ENCODE measurements at regions not wholly inside any gene's neighbourhood (a gene's known extent, or its start where the extent isn't known, plus 50 kb on each side); places are given as distances from the start of the nearest gene placed in this dataset.
"Not testable (repeated sequence)": the region's sequence is repeated elsewhere in the genome, so short reads cannot be mapped to it uniquely, and the experiment has no call there.

DNA sequence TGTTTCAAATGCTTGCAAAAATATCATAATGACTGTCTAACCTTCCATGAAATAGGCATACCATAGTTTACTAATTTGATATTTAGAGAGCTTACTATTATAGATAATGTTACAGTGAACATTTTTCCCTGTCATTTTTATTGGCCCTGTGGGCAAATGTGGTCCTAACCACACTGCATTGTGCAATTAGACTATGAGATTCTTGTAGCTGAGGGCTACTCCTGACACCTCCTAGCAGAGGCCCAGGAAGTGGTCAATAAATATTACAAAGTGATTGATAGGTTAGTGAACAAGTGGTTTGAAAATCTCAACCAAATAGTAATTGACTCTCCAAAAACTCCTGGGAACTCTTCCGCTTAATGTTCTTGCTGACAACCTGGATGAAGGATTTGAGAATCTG, 160.5 kb upstream of the KCNG1 start:
- no peaks in the 10 kb centered on the region for H3K36me3 Mint-ChIP-seq
- H3K27ac Mint-ChIP-seq = no peak overlapping the region
- no peak for ATAC-seq
- H3K4me3 Mint-ChIP-seq = no peak overlapping the region
- no peaks in the 10 kb centered on the region for H3K9me3 Mint-ChIP-seq
- no peaks in the 10 kb centered on the region for H3K4me1 Mint-ChIP-seq
- H3K27me3 Mint-ChIP-seq = peaks cover 35% of the 10 kb centered on the region

- no peaks in the 10 kb centered on the region for H3K36me3 Mint-ChIP-seq
- peaks cover 26% of the 10 kb centered on the region for H3K27me3 Mint-ChIP-seq
Observed at GRCh38 chr20:51182571-51182970, 159.7 kb upstream of the KCNG1 start.

GRCh38 chr20:51178153-51178552, 155.2 kb upstream of the KCNG1 start:
- H3K27me3 Mint-ChIP-seq = peaks cover 29% of the 10 kb centered on the region
- H3K9me3 Mint-ChIP-seq = peaks cover under 1% of the 10 kb centered on the region
- no peaks in the 10 kb centered on the region for H3K36me3 Mint-ChIP-seq
- no peak overlapping the region for H3K27ac Mint-ChIP-seq
- H3K4me3 Mint-ChIP-seq = no peak overlapping the region
- H3K4me1 Mint-ChIP-seq = no peaks in the 10 kb centered on the region
- no peak for ATAC-seq

More at GRCh38 chr20:51182571-51182970, 159.7 kb upstream of the KCNG1 start:
- no peak for ATAC-seq
- Mint-ChIP-seq H3K4me1 (no peaks in the 10 kb centered on the region), H3K9me3 (no peaks in the 10 kb centered on the region), H3K4me3 (no peak overlapping the region), H3K27ac (no peak overlapping the region)

DNA sequence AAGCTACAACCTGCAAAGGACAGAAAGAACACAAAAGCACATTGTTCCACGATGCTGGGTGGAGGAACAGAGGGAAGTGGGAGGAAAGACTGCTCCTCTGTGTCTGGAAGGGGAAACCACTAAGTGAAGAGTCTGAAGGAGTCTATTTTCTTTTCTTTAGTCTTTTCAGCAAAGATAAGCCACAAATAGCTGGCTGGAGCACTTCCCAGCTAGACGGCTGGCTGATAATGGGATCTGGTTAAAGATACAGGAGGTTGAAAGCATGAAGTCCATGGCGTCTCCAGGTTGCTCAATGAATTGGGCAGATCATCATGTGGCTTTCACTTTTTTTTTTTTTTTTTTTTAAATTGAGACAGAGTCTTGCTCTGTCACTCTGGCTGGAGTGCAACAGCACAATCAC, 154.0 kb upstream of the KCNG1 start:
- peaks cover 35% of the 10 kb centered on the region for H3K27me3 Mint-ChIP-seq
- peaks cover 4% of the 10 kb centered on the region for H3K9me3 Mint-ChIP-seq
- ATAC-seq = no peak
- no peak overlapping the region for H3K4me3 Mint-ChIP-seq
- H3K36me3 Mint-ChIP-seq = no peaks in the 10 kb centered on the region
- no peaks in the 10 kb centered on the region for H3K4me1 Mint-ChIP-seq
- H3K27ac Mint-ChIP-seq = no peak overlapping the region

DNA sequence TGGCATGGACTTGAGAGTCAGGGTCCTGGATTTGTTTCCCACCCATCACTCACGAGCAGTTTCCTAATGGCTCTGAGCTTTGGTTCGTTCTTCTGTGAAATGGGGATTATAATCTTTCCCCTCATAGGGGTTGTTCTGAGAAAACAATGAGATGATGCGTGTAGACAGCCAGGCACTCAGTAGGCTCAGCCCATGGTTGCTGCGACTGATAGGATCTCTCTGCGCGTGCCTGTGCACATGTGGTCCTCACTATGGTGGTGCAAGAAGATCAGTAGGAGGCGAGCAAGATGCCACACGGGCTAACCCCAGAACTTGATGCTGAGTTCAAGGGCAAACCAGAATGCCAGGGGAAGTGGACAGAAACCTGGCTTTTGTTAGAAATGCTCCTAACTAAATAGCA, 153.5 kb upstream of the KCNG1 start:
- H3K36me3 Mint-ChIP-seq = no peaks in the 10 kb centered on the region
- H3K27ac Mint-ChIP-seq = no peak overlapping the region
- peaks cover 4% of the 10 kb centered on the region for H3K9me3 Mint-ChIP-seq
- H3K4me1 Mint-ChIP-seq = no peaks in the 10 kb centered on the region
- peaks cover 35% of the 10 kb centered on the region for H3K27me3 Mint-ChIP-seq
- no peak overlapping the region for H3K4me3 Mint-ChIP-seq
- no peak for ATAC-seq

- Mint-ChIP-seq H3K9me3 (peaks cover 4% of the 10 kb centered on the region), H3K4me3 (no peak overlapping the region), H3K4me1 (no peaks in the 10 kb centered on the region), H3K27ac (no peak overlapping the region), H3K27me3 (peaks cover 33% of the 10 kb centered on the region), H3K36me3 (no peaks in the 10 kb centered on the region)
- no peak for ATAC-seq
Observed at GRCh38 chr20:51175724-51176123, 152.8 kb upstream of the KCNG1 start.

DNA sequence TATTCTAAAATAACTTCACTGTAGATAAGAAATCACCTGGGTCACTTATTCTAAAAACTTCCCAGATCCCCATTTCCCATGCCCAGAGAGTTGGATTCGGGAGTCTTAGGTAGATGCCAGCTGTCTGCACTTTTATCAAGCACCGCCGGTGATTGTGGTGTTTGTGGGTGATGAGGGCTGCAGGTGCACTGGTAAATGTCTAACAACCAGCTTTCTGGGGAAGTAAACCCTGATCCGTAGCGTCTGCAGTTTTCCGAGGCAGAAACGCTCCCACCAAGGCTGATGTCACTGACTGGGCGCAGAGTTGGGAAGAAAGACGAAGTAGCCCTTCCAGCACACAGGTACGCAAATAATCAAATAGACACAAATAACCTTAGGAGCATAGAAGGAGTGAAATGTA, 152.2 kb upstream of the KCNG1 start:
- H3K27ac Mint-ChIP-seq = no peak overlapping the region
- H3K27me3 Mint-ChIP-seq = peaks cover 31% of the 10 kb centered on the region
- H3K4me3 Mint-ChIP-seq = no peak overlapping the region
- peaks cover 4% of the 10 kb centered on the region for H3K9me3 Mint-ChIP-seq
- ATAC-seq = no peak
- no peaks in the 10 kb centered on the region for H3K4me1 Mint-ChIP-seq
- H3K36me3 Mint-ChIP-seq = no peaks in the 10 kb centered on the region

DNA sequence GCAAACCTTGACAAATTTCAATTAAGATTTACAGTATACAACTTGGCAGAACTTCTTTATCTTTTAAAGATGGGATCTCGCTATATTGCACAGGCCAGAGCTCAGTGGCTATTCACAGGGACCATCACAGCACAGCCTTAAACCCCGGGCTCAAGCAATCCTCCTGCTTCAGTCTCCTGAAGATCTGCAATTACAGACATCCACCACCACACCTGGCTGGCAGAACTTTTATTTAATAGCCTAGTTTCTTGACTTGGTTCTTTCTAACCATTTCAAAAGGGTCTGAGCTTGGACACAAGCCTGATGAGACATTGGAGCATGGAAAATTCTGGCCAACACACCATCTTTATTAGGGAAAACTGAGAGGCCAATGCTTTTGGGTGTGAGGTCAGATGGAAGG, 151.6 kb upstream of the KCNG1 start:
- peaks cover 35% of the 10 kb centered on the region for H3K27me3 Mint-ChIP-seq
- peaks cover 5% of the 10 kb centered on the region for H3K9me3 Mint-ChIP-seq
- no peak overlapping the region for H3K27ac Mint-ChIP-seq
- H3K4me1 Mint-ChIP-seq = no peaks in the 10 kb centered on the region
- no peak for ATAC-seq
- no peaks in the 10 kb centered on the region for H3K36me3 Mint-ChIP-seq
- no peak overlapping the region for H3K4me3 Mint-ChIP-seq

DNA sequence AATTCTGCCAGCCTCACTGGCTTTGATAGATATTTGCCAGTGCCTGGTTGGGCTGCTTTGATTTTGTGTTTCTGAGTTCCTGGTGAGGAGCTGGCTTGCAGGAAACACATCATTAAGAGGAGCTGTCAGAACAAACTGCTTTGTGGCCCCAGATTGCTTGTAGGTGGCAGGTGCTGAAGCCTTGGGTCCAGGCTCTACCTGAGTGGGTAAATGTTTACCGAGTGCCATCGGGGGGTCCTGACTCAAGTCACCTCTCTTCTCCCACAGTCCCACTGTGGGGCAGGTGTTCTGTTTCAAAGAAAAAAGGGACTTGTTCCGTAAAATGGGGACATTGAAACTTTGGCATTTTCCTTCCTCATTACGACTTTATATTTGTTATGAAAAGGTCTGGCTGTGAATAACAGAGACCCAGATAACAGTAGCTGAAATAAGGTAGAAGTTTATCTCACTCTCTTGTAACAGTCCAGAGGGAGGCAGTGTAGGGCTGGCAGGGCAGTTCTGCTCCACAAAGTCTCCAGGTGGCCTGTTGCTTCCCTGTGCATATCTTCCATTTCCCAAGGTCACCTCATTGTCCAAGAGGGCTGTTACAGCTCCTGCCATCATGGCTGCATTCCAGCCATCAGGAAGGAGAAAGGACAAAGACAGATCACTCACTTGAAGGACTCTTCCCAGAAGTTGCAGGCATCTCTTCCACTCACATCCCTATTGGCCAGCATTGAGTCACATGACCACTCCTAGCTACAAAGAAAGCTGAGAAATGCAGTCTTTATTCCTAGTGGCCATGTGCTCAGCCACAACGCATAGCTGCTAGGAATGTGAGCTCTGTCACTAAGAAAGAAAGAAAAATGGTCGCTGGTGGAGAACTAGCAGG, 149.9 kb upstream of the KCNG1 start:
- no peak overlapping the region for H3K27ac Mint-ChIP-seq
- H3K9me3 Mint-ChIP-seq = peaks cover 8% of the 10 kb centered on the region
- H3K36me3 Mint-ChIP-seq = no peaks in the 10 kb centered on the region
- H3K27me3 Mint-ChIP-seq = peaks cover 49% of the 10 kb centered on the region
- no peak overlapping the region for H3K4me3 Mint-ChIP-seq
- no peaks in the 10 kb centered on the region for H3K4me1 Mint-ChIP-seq
- no peak for ATAC-seq

- H3K27me3 Mint-ChIP-seq = peaks cover 41% of the 10 kb centered on the region
Observed at GRCh38 chr20:51171141-51171540, 148.2 kb upstream of the KCNG1 start.

DNA sequence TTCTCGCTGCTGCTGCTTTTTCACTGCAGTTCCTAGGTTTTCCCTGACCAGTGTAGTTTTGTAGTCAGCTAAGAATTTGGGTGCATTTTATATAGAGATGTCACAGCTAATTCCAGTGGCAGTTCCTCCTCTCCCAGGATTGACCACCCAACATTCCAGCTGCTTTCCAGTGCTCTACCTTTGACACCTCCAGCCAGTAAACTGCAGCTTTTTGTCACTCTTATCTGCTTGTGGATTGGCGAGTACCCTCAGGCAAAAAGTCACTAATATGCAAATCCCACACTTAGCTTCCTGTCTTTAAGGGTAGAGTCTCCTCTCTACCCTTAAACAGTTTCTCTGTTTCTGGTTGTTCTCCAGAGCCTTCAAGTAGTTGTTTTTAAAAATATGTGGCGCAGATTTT, 146.9 kb upstream of the KCNG1 start:
- H3K4me1 Mint-ChIP-seq = no peaks in the 10 kb centered on the region
- ATAC-seq = no peak
- H3K36me3 Mint-ChIP-seq = no peaks in the 10 kb centered on the region
- no peak overlapping the region for H3K27ac Mint-ChIP-seq
- peaks cover 35% of the 10 kb centered on the region for H3K27me3 Mint-ChIP-seq
- H3K9me3 Mint-ChIP-seq = peaks cover 8% of the 10 kb centered on the region
- H3K4me3 Mint-ChIP-seq = no peak overlapping the region

More at GRCh38 chr20:51171141-51171540, 148.2 kb upstream of the KCNG1 start:
- Mint-ChIP-seq H3K4me3 (no peak overlapping the region), H3K36me3 (no peaks in the 10 kb centered on the region), H3K27ac (no peak overlapping the region), H3K4me1 (no peaks in the 10 kb centered on the region), H3K9me3 (peaks cover 8% of the 10 kb centered on the region)
- no peak for ATAC-seq

- H3K4me1 Mint-ChIP-seq, H3K9me3 Mint-ChIP-seq, H3K4me3 Mint-ChIP-seq, H3K27ac Mint-ChIP-seq, H3K36me3 Mint-ChIP-seq, ATAC-seq: not testable (repeated sequence)
- peaks cover 29% of the 10 kb centered on the region for H3K27me3 Mint-ChIP-seq
Observed at GRCh38 chr20:51167911-51168310, 145.0 kb upstream of the KCNG1 start.

DNA sequence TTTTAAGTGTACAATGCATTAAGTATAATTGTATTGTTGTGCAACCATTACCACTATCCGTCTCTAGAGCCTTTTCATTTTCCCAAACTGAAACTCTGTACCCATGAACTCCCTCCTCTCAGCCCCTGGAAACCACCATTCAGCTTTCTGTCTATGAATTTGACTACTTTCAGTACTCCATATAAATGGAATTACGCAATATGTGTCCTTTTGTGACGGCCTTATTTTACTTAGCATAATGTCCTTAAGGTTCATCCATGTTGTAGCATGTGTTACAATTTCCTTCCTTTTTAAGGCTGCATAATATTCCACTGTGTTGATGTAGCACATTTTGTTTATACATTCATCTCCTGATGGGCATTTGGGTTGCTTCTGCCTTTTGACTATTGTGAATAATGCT, 143.6 kb upstream of the KCNG1 start:
- no peaks in the 10 kb centered on the region for H3K36me3 Mint-ChIP-seq
- ATAC-seq = no peak
- H3K9me3 Mint-ChIP-seq = peaks cover 4% of the 10 kb centered on the region
- no peaks in the 10 kb centered on the region for H3K4me1 Mint-ChIP-seq
- no peak overlapping the region for H3K27ac Mint-ChIP-seq
- H3K4me3 Mint-ChIP-seq = no peak overlapping the region
- H3K27me3 Mint-ChIP-seq = peaks cover 40% of the 10 kb centered on the region

DNA sequence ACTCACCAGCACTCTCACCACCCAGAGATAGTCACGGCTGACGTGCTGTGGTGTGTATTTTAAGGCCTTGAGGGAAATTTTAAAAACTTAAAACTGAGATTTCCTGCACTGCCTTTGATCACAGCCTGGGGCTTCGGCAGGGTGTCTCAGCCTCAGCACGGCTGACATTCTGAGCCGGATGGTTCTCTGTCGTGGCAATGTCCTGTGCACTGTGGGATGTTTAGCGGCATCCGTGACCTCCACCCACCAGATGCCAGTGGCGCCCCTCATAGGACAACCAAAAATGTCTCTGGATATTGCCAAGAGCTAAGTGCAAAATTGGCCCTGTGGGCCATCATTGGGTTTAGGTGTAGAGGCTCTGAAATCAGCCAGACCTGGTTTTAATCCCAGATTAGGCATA, 142.2 kb upstream of the KCNG1 start:
- no peaks in the 10 kb centered on the region for H3K4me1 Mint-ChIP-seq
- no peaks in the 10 kb centered on the region for H3K36me3 Mint-ChIP-seq
- ATAC-seq = no peak
- H3K27ac Mint-ChIP-seq = no peak overlapping the region
- H3K4me3 Mint-ChIP-seq = no peak overlapping the region
- H3K27me3 Mint-ChIP-seq = peaks cover 44% of the 10 kb centered on the region
- peaks cover 6% of the 10 kb centered on the region for H3K9me3 Mint-ChIP-seq

DNA sequence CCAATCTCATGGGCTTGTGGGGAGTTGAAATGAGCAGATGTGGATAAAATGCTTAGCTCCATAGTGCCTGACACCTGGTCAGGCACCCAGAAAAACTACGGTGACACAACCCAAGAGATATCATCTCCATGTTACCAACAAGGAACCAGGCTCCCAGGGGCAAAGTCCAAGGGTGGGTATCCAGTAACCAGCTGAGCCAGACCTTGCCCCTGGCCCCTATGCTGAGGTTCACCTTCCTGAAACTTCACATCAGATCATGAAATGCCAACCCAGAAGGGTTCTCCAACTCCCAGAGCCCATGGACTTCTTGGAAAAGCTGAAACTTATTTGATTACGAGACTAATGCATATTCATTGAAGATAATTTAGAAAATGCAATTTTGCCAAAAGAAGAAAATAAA, 141.8 kb upstream of the KCNG1 start:
- ATAC-seq = no peak
- Mint-ChIP-seq H3K36me3 (no peaks in the 10 kb centered on the region), H3K27ac (no peak overlapping the region), H3K9me3 (peaks cover 6% of the 10 kb centered on the region), H3K4me1 (no peaks in the 10 kb centered on the region), H3K27me3 (peaks cover 40% of the 10 kb centered on the region), H3K4me3 (no peak overlapping the region)

DNA sequence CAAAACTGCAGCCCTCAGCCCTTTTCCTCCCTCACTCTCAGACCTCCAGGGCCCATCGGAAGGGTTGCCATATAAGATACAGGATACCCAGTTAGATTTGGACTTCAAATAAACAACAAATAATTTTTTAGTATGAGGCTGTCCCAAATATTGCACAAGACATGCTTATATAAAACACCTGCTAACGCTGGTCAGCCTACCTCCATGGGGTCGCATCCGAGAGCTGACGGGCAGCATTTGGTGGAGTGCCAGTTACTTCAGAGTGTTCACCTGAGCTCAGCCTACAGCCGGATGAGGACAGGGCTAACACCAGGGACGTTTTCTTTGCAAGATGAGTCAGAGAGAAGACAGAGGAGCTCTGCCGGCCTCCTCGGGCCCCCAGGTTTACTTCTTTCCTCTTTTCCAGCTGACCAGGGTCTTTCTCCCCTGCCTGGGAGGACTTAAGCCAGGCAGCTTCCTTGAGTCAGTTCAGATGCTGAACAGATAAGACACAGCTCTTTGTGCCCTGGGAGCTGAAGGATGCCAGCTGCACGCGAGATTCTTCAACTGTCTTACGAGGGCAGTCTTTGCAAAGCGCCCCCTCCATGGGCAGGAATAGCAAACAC, 141.2 kb upstream of the KCNG1 start:
- Mint-ChIP-seq H3K9me3 (peaks cover 3% of the 10 kb centered on the region), H3K4me3 (no peak overlapping the region), H3K36me3 (no peaks in the 10 kb centered on the region), H3K27me3 (peaks cover 40% of the 10 kb centered on the region), H3K27ac (no peak overlapping the region), H3K4me1 (no peaks in the 10 kb centered on the region)
- no peak for ATAC-seq
